Glomerular endothelial cell (primary cell): ENCODE measurements at regions not wholly inside any gene's neighbourhood (a gene's known extent, or its start where the extent isn't known, plus 50 kb on each side); places are given as distances from the start of the nearest gene placed in this dataset.

Experiments
- DNase-seq: peaks from one replicate; pipeline ENCODE4 v3.0.0-alpha.2; 2011; ENCODE audit warnings: low read depth, low spot score; ENCODE audit errors: extremely low read depth

- no peak for DNase-seq
Measured at GRCh38 chr10:89153971-89154370, 53.1 kb downstream of the CH25H start.

DNA sequence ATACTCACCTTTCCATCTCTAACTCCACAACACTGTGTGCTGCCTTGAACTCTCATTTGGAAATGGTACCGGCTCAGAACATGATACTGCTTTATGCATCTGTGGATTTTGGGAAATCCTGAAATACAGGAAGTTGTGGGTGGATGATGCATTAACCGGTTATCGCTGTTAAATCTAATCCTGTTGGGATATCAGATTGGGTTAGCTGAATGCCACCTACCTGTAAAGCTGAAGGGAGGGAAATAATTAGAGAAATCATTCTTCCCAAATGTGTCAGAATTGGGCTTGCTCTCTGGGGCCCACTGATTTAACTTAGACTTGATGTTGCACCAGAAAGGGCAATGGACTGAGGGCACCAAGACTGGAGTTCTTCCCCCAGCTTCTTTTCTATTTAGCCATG lies 54.0 kb downstream of the CH25H start:
- DNase-seq, result no peak

- no peak for DNase-seq
Measured at GRCh38 chr10:89151857-89152256, 55.3 kb downstream of the CH25H start.

DNA sequence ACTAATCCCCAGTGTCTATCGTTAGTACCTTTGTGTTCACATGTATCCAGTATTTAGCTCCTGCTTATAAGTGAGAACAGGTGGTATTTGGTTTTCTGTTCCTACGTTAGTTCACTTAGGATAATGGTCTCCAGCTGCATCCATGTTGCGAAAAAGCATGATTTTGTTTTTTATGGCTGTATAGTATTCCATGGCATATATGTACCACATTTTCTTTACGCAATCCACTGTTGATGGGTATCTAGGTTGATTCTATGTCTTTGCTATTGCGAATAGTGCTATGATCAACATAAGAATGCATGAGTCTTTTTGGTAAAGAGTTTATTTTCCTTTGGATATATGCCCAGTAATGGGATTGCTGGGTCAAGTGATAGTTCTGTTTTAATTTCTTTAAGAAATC lies 59.1 kb downstream of the CH25H start:
- no peak for DNase-seq

DNA sequence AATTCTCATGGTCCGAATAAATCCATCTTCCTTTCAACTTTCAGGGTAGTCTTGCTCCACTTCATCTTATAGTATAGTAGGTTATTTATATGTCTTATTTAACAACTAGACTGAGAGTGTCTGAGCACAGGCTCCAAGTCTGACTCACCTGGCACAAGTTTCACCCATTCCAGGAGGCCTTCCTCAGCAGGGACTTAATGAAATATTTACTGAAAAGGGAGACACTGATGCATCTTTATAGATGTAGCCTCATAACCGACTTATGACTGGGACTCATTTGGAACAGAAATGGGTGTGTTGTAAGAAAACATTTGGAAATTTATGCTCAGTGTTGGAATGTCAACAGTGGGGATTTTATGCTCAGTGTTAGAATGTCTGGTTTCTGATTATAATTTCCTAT lies 59.9 kb downstream of the CH25H start:
- no peak for DNase-seq

GRCh38 chr10:89144836-89145235 lies 62.3 kb downstream of the CH25H start:
- DNase-seq, result peak; percentile 10

DNA sequence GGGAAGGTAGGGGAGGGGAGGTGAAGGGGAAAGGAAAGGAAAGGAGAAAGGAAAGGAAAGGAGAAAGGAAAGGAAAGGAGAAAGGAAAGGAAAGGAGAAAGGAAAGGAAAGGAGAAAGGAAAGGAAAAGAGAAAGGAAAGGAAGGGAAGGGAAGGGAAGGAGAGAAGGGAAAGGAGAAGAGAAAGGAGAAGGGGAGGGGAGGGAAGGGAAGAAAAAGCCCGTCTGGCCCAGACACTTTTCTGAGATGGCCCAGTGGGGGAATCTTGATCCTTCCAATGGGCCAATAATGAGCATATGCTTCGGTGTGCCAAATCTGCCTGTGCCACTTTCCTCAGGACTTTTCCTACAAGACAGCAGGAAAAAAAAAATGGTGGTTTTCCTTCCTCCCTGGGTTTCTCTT lies 64.5 kb downstream of the CH25H start:
- DNase-seq, result no peak

GRCh38 chr10:89138755-89139490 lies 68.2 kb downstream of the CH25H start:
- no peak for DNase-seq

DNA sequence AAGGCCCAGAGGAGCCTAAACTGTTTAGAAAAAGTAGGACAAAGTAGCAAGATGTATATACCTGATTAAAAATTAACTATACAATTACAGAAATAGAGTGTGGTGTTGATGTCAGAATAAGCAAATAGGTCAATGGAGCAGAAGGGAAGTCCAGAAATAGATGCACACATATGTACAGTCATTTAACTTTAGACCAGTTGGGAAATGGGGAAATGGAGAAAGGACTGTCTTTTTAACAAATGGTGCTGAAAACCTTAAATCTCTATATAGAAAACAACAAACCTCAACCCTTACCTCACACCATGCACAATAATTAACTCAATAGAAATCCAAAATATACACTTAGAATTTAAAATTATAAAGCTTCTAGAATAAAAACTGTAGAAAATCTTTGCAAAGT lies 72.2 kb downstream of the CH25H start:
- DNase-seq, result no peak

- no peak for DNase-seq
Measured at GRCh38 chr10:89129911-89130310, 77.2 kb downstream of the CH25H start.

DNA sequence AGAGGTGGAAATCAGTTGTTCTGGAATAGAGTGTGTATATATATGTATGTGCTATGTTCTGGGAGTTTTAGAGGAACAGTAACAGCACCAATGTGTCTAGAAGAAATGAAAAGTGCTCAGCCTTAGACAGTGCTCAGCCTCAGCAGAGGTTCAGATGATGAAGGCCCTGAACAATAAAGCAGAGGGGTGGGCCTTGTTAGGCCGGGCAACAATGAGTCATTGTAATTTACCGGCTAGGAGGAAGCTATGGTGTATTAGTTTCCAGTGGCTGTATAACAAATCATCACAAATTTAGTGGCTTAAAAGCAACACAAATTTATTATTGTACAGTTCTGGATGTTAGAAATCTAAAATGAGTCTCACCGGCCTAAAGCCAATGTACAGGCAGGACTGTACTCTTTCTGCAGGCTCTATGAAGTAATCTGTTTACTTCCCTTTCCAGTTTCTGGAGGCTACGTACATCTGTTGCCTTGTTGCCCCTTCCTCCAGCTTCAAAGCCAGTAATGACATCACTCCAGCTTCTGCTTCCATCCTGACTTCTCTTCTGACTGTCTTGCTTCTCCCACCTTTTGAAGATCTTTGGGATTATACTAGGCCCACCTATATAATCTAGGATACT lies 84.6 kb downstream of the CH25H start:
- no peak for DNase-seq

GRCh38 chr10:89121764-89122020 lies 85.4 kb downstream of the CH25H start:
- DNase-seq, result no peak

- DNase-seq, result no peak
Measured at GRCh38 chr10:89120931-89121763, 86.0 kb downstream of the CH25H start.

- DNase-seq, result no peak
Measured at GRCh38 chr10:89119651-89120050, 87.5 kb downstream of the CH25H start.

GRCh38 chr10:89118091-89118490 lies 89.0 kb downstream of the CH25H start:
- DNase-seq, result no peak

- DNase-seq, result peak; percentile 39
Measured at GRCh38 chr10:89115876-89116627, 91.1 kb downstream of the CH25H start.

- peak; percentile 51 for DNase-seq
Measured at GRCh38 chr10:89114846-89115625, 92.1 kb downstream of the CH25H start.

DNA sequence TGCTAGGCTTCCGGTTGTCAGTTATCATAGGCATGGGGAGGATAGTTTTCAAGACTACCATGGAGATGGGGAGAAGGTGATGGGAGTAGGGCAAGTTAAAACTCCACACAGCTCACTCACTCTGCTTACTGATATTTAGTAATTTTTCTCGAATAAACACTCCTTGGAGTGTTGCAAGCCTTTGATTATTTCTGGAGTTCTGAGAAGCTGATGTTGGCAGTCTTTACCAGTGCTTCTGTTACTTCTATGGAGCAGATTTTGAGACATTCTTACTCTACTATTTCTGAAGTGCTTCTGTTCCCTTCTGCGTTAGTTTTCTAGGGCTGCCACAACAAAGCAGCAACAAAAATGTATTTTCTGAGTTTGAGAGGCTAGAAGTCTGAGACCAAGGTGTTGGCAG lies 104.4 kb downstream of the CH25H start:
- no peak for DNase-seq

DNA sequence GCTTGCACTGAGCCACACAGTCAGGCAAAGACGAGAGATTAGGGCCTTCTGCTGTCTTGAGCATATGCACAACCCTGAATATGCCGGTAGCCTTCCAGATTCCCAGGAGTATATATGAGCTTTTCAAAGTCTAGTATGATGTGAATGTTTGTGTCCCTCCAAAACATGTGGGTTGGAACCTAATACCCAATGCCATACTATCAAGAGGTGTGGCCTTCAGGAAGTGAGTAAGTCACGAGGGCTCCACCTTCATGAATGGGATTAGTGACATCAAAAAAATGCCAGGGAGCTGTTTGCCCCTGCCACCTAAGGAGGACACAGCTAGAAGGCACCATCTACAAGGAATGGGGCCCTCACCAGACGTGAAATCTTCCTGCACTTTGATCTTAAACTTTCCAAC lies 105.2 kb downstream of the CH25H start:
- no peak for DNase-seq

DNA sequence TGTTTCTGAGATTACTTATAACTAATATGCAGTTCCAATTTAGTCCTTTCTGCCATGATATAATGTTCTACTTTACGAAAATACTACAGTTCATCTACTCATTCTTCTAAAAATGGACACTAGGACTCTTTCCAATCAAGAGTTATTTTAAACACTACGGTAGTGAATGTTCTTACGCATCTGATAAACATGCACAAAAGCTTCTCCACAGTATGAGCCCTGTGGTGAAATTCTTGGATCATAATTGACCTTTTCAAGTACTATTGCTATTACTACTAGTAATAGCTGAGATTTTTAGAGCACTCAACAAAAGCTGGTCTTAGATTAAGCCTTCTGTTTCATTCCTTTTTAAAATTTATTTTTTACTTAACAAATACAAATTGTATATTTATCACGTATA lies 106.4 kb downstream of the CH25H start:
- DNase-seq, result no peak

GRCh38 chr10:89097226-89097625 lies 106.6 kb downstream of the FAS start:
- no peak for DNase-seq
